Panc1 (cell line): ENCODE measurements at regions not wholly inside any gene's neighbourhood (a gene's known extent, or its start where the extent isn't known, plus 50 kb on each side); places are given as distances from the start of the nearest gene placed in this dataset.

Source experiments
- ATAC-seq: fragments of 200-7000 bp; cut with Tn5 transposase; 2 replicates; pipeline ENCODE4 v1.9.1; 2020; ENCODE audit warnings: mild to moderate bottlenecking, moderate library complexity
- BruUV-seq: library from RNA; stranded (reverse); fragments of 400-500 nt; replicated peaks from 2 replicates; lab custom pipeline; 2021; lab: Mats Ljungman, UMichigan
- CTCF ChIA-PET: fragments of 300-600 bp; sonication (Branson Sonifier 250); formaldehyde crosslinking; loops from one replicate; lab custom pipeline; 2022; ENCODE audit warnings: antibody characterized with exemption; lab: Charles Lee
- POLR2A ChIA-PET: fragments of 300-600 bp; sonication (Branson Sonifier 250); formaldehyde crosslinking; loops from one replicate; lab custom pipeline; 2022; ENCODE audit warnings: antibody characterized with exemption; lab: Charles Lee
- DNase-seq: peaks from one replicate; pipeline ENCODE4 v3.0.0-alpha.2; 2010; ENCODE audit warnings: low read depth, low spot score
- H3K27ac ChIP-seq: 2 replicates; pipeline ENCODE4 v1.5.1; 2011; ENCODE audit warnings: mild to moderate bottlenecking, low read length, inconsistent platforms
- H3K27me3 ChIP-seq: fragments of 200-500 bp; sonication (Bioruptor generic); 2 replicates; pipeline ENCODE4 v1.6.0; 2014; ENCODE audit warnings: low read length, inconsistent platforms; ENCODE audit not compliant: control insufficient read depth, insufficient read depth
- H3K36me3 ChIP-seq: fragments of 200-500 bp; sonication (Bioruptor generic); 2 replicates; pipeline ENCODE4 v1.5.1; 2014; ENCODE audit warnings: inconsistent platforms, mild to moderate bottlenecking, low read length, moderate library complexity; ENCODE audit not compliant: control insufficient read depth, insufficient read depth
- H3K4me1 ChIP-seq: 2 replicates; pipeline ENCODE4 v1.5.1; 2011; ENCODE audit warnings: inconsistent platforms, mild to moderate bottlenecking, low read length, moderate library complexity; ENCODE audit not compliant: control insufficient read depth, insufficient read depth
- H3K4me3 ChIP-seq, 2 experiments: 2 replicates each; pipeline ENCODE4 v1.5.1; 2011 to 2012; ENCODE audit warnings: low read depth in 2 of 2, low read length in 2 of 2, mild to moderate bottlenecking in 2 of 2, inconsistent platforms in 1 of 2, moderate library complexity in 1 of 2
- H3K9me3 ChIP-seq: fragments of 200-500 bp; sonication (Bioruptor generic); 2 replicates; pipeline ENCODE4 v1.5.1; 2014; ENCODE audit warnings: low read depth, mild to moderate bottlenecking, inconsistent platforms, low read length, moderate library complexity; ENCODE audit not compliant: control insufficient read depth, insufficient read depth
- CTCF ChIP-seq: fragments of 450-650 bp; IDR thresholded peaks from 2 replicates; pipeline ENCODE4 v1.5.1; 2017; ENCODE audit warnings: mild to moderate bottlenecking
- POLR2AphosphoS5 ChIP-seq: IDR thresholded peaks from 2 replicates; pipeline ENCODE4 v1.6.1; 2012; ENCODE audit warnings: mild to moderate bottlenecking, low read depth, low read length, moderate library complexity
- SIN3A ChIP-seq: IDR thresholded peaks from 2 replicates; pipeline ENCODE4 v1.6.1; 2012; ENCODE audit warnings: low read depth, mild to moderate bottlenecking, low read length, moderate library complexity, borderline replicate concordance; ENCODE audit not compliant: insufficient read depth
- TCF7L2 ChIP-seq: IDR thresholded peaks from 2 replicates; pipeline ENCODE4 v1.6.1; 2011; ENCODE audit warnings: mild to moderate bottlenecking, low read depth, low read length, inconsistent platforms
- in situ Hi-C: cut with HindIII; loops from 2 replicates; pipeline ENCODE4 v1.10.0; 2016; ENCODE audit warnings: low sequenced_read_pairs, low pct_unique_long_range_greater_than_20kb
- intact Hi-C: fragments of 100-400 bp; cut with micrococcal nuclease; formaldehyde crosslinking; loops from one replicate; pipeline ENCODE4 v1.10.0; 2022; ENCODE audit not compliant: unreplicated experiment
- TF ChIP-seq, protein P1 (sequence below), 2 experiments: IDR thresholded peaks; 2 replicates each; pipeline ENCODE4 v1.6.1; 2011 to 2012; ENCODE audit warnings: low read depth in 2 of 2, control low read depth in 1 of 2, low read length in 1 of 2, mild to moderate bottlenecking in 1 of 2, moderate library complexity in 1 of 2; ENCODE audit not compliant: insufficient read depth in 1 of 2

DNA sequence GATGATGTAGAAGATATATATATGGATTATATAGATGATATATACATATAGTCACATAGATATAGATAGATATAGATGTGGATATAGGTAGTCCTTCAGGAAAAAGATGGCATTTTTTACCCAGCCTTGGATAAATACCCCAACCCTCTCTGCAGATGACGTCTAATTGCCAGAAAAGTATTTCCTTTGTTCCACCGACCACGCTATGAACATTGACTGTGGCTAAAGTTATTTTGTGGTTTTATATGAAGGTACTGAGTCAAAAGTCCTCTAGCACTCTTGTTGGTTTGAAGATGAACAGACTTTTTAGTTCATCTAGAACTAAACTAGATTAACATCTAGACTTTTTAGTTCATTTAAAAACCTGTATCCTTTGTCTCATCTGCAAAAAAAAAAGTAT is 207.7 kb downstream of the PLOD2 start:
- H3K4me3 ChIP-seq, result no peak overlapping the region
- DNase-seq (no peak), ATAC-seq (no peak)
- POLR2A ChIA-PET, result no interaction called here
- intact Hi-C loops (no loop called here), in situ Hi-C loops (no loop called here)
- no peaks in the 10 kb centered on the region for H3K4me1 ChIP-seq
- H3K27me3 ChIP-seq, result no peaks in the 10 kb centered on the region
- no peak overlapping the region for H3K27ac ChIP-seq
- CTCF ChIA-PET, result interaction anchor here (0.6 kb wide), 1 partner anchor 1086 kb away, joined by 3 read pairs; no protein-coding TSS in a partner anchor
- no peaks in the 10 kb centered on the region for H3K9me3 ChIP-seq
- TF ChIP-seq POLR2AphosphoS5, result no peak
- TF ChIP-seq CTCF, result no peak
- TF ChIP-seq, protein P1, sequence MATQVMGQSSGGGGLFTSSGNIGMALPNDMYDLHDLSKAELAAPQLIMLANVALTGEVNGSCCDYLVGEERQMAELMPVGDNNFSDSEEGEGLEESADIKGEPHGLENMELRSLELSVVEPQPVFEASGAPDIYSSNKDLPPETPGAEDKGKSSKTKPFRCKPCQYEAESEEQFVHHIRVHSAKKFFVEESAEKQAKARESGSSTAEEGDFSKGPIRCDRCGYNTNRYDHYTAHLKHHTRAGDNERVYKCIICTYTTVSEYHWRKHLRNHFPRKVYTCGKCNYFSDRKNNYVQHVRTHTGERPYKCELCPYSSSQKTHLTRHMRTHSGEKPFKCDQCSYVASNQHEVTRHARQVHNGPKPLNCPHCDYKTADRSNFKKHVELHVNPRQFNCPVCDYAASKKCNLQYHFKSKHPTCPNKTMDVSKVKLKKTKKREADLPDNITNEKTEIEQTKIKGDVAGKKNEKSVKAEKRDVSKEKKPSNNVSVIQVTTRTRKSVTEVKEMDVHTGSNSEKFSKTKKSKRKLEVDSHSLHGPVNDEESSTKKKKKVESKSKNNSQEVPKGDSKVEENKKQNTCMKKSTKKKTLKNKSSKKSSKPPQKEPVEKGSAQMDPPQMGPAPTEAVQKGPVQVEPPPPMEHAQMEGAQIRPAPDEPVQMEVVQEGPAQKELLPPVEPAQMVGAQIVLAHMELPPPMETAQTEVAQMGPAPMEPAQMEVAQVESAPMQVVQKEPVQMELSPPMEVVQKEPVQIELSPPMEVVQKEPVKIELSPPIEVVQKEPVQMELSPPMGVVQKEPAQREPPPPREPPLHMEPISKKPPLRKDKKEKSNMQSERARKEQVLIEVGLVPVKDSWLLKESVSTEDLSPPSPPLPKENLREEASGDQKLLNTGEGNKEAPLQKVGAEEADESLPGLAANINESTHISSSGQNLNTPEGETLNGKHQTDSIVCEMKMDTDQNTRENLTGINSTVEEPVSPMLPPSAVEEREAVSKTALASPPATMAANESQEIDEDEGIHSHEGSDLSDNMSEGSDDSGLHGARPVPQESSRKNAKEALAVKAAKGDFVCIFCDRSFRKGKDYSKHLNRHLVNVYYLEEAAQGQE (IDR thresholded peaks at IDR 0.05; ENCODE audit: insufficient read depth in 1 of 2, low read depth in 2 of 2, low read length in 1 of 2), result no peak
- no peak for TF ChIP-seq TCF7L2
- no peak for TF ChIP-seq SIN3A
- no TSS peak for BruUV-seq
- H3K36me3 ChIP-seq, result no peaks in the 10 kb centered on the region

GRCh38 chr3:145959457-145960088 is 201.4 kb downstream of the PLOD2 start:
- no peak for ATAC-seq
- Histone ChIP-seq H3K27ac (no peak overlapping the region), H3K4me3 (no peak overlapping the region), H3K9me3 (no peaks in the 10 kb centered on the region), H3K4me1 (no peaks in the 10 kb centered on the region), H3K27me3 (no peaks in the 10 kb centered on the region), H3K36me3 (no peaks in the 10 kb centered on the region)
- no peak for TF ChIP-seq TCF7L2
- DNase-seq, result no peak
- POLR2A ChIA-PET, result no interaction called here
- BruUV-seq, result no TSS peak
- CTCF ChIA-PET, result interaction anchor here (0.6 kb wide), 1 partner anchor 13 kb away, joined by 3 read pairs; no protein-coding TSS in a partner anchor
- in situ Hi-C loops, result no loop called here
- intact Hi-C loops, result no loop called here

DNA sequence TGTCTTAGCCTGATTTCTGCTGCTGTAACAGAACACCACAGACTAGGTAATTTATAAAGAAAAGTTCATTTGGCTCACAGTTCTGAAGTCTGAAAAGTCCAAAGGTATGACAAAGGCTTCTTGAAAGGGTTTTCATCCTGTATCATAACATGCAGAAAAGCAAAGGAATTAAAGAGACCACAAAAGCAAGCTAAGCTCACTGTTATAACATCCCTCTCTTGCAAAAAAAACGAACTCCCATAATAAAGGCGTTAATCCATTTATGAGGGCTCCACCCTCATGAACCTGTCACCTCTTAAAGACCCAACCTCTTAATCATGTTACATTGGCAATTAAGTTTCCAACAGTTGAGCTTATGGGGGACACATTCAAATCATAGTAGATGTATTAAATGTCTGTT is 197.9 kb downstream of the PLOD2 start:
- Histone ChIP-seq H3K9me3 (no peaks in the 10 kb centered on the region), H3K4me1 (no peaks in the 10 kb centered on the region), H3K27ac (no peak overlapping the region), H3K4me3 (no peak overlapping the region), H3K36me3 (no peaks in the 10 kb centered on the region), H3K27me3 (no peaks in the 10 kb centered on the region)
- no peak for TF ChIP-seq TCF7L2
- TF ChIP-seq POLR2AphosphoS5, result no peak
- TF ChIP-seq SIN3A, result no peak
- TF ChIP-seq CTCF, result no peak
- TF ChIP-seq, protein P1 (IDR thresholded peaks at IDR 0.05; ENCODE audit: insufficient read depth in 1 of 2, low read depth in 2 of 2, low read length in 1 of 2), result no peak
- no peak for DNase-seq
- CTCF ChIA-PET, result no interaction called here
- no peak for ATAC-seq
- in situ Hi-C loops (no loop called here), intact Hi-C loops (no loop called here)
- POLR2A ChIA-PET, result interaction anchor here (0.7 kb wide), 1 partner anchor 15 kb away, joined by 11 read pairs; no protein-coding TSS in a partner anchor
- no TSS peak for BruUV-seq
